NCI-H748 treated with DMSO at 0.1 percent for 48 hours (cell line): ENCODE measurements at regions not wholly inside any gene's neighbourhood (a gene's known extent, or its start where the extent isn't known, plus 50 kb on each side); places are given as distances from the start of the nearest gene placed in this dataset.

ENCODE experiments used
- DNase-seq: peaks from one replicate; lab custom pipeline; 2025; lab: John Stamatoyannopoulos, UW

GRCh38 chr18:55166260-55166598 lies 207.0 kb upstream of the CCDC68 start:
- DNase-seq, result no peak

DNA sequence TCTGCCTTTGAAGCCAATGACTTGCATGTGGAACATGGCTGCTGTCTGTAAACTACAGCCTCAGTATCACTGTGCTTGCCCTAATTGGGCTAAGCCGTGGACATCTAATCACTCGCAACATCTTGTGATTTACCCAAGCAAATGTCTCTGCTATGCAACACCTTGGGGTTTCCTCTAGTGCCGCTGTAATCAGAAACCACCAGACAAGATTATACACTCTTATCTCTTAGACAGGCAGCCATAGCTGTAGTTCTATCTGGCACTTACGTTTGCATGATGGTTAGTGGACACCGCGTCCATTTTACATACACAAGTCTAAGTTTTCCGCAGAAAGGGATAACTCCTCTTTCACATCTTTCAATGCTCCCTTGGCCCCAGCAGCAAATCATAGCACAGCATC lies 204.3 kb upstream of the CCDC68 start:
- no peak for DNase-seq

DNA sequence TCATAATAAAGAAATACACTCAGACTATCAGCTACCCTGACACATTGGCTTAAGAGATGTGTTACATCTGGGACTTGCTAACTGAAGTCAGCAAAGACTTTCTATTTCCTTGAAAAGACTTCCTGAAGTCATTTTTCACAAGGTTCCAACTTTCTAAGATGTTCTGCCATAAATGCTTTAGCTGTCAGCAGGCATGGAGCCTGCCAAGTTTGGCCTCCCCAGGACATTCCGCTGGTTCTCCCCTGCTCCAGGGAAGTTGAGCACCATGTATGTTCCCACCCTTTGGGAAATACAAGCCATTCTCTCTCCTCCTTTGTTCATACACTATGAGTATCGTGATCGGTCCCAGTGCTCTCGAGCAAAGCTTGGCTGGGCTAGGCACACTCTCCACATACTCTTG lies 202.7 kb upstream of the CCDC68 start:
- no peak for DNase-seq

GRCh38 chr18:55159027-55159426 lies 199.8 kb upstream of the CCDC68 start:
- no peak for DNase-seq

DNA sequence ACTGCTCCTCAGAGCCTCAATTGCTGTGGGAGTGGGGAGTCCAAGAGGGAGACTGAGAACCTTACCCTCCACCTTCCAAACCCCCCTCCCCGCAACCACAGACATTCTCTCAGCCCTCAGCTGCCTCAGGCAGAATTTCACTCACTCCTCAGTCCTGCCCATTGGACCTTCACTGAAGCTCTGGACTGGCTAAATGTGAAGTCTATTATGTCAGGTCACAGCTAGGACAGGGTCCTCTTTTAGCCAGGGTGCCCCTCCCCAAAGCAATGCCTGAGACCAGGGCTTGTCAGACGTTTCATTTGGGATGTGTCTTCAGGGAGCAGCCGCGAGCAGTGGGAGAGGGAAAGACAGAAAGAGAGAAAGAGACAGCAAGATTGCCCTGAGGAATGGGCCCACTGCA lies 199.3 kb upstream of the CCDC68 start:
- DNase-seq, result no peak

DNA sequence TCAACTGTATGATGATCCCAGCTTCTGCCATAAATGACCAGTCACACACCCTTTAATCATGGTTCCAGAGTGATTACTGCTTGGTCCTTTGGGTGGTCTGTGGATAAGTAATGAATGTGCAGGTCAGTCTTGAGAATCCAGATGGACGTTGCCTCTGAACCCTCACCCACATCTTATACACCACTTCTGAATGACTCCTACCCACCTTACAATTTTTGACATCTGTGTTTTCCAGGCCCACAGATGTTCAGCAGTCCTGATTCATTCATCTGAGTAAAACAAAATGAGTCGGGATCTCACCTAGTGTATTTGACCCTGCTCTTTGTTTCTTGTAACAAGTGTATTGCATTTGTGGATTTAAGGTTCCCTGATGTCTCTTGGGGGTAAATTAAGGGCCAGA lies 194.1 kb upstream of the CCDC68 start:
- DNase-seq, result no peak

GRCh38 chr18:55152801-55153200 lies 193.5 kb upstream of the CCDC68 start:
- no peak for DNase-seq

DNA sequence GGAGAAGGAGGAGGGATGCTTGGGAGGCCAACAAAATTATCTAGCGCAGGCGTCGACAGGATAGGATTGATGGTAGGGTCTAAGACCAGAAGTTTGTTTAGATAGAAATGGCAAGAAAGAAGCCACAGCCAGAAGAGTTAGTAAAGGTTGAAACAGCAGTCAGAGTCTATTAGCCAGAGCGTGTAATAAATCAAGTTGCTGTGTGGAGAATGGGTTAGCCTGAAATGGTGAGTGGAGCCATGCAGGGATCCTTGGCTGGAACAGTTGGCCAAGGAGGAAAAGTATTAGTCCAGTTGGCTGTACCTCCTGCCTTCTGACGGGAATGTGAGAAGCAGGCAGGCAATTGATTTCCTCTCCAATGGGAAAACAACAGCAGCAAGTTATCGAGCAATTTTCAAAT lies 190.7 kb upstream of the CCDC68 start:
- DNase-seq, result no peak

- DNase-seq, result no peak
Observed at GRCh38 chr18:55147791-55148190, 188.5 kb upstream of the CCDC68 start.

DNA sequence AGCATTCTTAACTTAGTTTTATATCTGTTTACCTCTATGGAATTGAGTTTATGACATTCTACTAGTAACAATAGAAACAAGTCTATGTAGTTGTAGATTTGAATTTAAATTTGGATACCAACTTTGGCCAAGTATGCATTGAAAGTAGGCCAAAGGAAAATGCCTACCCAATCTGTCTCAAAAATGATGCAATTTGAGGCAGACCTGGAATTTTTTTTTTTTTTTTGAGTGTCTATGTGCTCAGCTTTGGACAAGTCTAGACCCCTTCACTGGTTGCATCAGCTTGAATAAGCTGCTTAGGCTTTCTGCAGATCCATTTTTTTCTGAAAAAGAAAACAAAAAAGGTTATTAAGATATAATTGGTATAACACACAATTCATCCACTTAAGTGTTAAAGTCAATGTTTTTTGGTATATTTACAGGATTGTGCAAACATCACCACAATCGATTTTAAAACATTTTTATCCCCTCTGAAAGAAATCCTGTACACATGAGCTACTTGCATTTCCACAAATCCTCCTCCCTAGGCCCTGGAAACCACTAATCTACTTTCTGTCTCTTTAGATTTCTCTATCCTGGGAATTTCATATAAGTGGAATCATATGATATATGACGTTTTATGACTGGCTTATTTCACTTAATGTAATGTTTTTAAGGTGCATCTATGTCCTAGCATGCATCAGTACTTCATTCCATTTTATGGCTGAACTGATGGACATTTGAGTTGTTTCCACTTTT lies 185.1 kb upstream of the CCDC68 start:
- no peak for DNase-seq

DNA sequence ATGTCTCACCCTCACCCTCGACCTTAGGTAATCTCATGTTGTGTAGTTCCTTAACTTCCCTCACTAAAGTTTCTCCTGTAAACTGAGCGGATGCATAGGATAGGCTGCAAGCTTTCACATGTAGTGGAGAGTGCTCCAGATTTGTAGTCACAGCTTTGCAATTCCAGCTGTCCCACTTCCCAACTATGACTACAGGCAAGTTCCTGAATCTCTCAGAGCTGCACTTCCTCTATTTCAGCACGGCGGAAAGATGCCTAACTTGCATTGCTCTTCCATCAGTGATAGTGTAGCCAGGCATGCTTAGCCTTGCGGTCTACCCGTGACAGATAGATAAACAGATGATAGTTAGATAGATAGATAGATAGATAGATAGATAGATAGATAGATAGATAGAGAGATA lies 183.1 kb upstream of the CCDC68 start:
- no peak for DNase-seq

DNA sequence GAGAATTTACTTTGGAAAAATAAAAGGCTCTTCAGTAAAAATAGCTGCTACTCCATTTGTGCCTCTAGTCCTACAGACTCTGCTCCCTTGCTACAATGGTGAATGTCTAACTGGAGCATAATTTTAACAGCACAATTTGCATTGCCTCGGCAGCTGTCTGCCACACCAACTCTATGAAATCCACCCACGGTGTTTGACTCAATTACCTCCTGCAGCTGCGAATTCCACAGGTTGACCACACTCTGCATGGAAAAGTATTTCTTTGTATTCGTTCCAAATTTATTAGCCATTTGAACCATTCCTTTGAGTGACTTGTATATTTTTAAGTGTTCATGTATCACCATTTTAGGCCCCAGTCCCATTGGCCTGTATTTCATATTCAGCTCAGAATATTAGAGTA lies 182.1 kb upstream of the CCDC68 start:
- no peak for DNase-seq

DNA sequence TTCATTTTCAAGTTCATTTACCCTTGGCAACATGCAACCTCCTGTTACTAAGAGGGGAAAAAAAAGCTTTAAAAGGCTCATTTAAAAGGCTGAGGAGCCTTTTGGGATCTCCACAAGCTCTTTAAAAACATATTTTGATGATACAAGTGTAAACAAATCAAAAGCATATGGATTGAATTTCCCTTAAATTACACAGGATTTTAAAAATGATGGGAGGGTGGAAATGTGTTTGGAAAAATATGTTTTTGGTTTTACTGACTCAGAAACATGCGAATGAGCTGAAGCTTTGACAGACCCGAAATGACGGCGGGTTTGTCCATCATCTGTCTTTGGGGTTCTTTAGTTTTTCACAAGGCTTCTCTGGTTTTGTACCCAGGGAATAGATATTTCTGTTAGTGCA lies 180.6 kb upstream of the CCDC68 start:
- no peak for DNase-seq

- no peak for DNase-seq
Observed at GRCh38 chr18:55139307-55139706, 180.0 kb upstream of the CCDC68 start.

DNA sequence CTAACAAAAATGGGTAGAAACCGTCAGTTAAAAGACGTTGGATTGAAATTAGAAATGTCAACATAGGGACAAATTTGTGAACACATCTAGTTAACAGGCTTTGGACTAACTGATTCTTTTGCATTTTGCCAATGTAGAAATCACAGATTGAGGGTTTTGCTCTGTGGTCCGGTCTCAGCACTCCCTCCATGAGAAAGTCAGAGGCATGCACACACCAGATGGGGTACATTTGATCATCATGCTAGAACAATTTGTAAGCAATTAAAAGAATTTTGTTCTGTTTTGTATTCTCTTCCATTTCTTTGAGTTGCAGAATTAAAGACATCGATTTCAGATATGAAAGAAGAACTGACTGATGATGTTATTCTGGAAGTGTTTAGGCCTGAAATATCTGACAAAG lies 179.1 kb upstream of the CCDC68 start:
- no peak for DNase-seq

GRCh38 chr18:55137602-55138001 lies 178.3 kb upstream of the CCDC68 start:
- no peak for DNase-seq

- DNase-seq, result no peak
Observed at GRCh38 chr18:55136864-55137263, 177.6 kb upstream of the CCDC68 start.

DNA sequence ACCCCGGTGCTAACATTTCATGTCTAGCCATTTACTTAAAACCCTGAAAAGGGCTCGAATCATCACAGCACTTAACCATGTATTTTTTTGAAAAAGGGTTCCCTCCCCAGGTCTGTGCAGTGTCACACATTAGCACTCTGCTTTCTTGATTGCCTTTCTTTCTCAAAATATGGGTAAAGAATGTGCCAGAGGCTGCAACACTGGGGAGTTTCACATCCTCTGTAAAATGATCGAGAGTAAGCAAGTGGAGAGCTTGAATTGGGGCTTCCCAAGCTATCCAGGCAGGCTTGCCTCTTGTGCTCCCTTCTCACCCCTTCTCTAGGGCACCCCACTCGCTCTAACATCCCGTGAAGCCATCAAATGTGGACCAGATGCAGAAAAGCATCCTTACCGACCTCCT lies 177.0 kb upstream of the CCDC68 start:
- DNase-seq, result no peak

DNA sequence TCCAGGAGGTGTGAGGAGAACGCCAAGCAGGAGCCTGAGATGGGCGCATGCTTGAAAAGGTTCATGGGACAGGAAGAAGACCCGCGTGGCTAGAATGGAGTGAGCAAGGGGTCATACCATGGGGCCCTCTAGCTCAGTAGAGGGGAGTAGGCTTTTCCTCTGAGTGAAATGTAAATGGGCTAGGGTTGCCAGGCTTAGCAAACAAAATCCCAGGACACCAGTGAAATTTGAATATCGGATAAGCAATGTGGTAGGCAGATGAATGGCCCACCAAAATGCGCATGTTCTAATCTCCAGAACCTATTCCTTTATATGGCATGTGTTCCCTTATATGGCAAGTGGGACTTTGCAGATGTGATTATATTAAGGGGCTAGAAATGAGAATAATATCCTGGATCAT lies 174.1 kb upstream of the CCDC68 start:
- no peak for DNase-seq

DNA sequence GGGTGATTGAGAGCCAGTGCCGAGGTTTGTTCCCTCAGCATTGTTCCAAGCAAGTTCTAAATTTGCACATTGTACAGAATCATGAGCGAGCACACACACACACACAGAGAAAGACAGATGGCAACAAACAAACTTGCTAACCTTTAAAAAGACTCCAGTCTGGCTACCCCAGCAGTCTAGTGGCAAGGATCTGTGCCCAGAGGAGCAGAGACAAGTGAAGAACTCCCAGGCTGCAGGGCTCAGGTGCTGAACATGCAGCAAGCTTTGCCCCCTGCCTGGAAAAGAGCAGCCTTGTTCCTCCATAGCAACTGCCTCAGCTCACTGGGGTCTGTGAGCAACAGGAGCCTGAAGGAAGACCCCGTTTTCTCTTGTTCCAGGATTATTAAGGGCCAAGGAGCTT lies 169.2 kb upstream of the CCDC68 start:
- DNase-seq, result no peak

- DNase-seq, result no peak
Observed at GRCh38 chr18:55124078-55124763, 165.0 kb upstream of the CCDC68 start.

DNA sequence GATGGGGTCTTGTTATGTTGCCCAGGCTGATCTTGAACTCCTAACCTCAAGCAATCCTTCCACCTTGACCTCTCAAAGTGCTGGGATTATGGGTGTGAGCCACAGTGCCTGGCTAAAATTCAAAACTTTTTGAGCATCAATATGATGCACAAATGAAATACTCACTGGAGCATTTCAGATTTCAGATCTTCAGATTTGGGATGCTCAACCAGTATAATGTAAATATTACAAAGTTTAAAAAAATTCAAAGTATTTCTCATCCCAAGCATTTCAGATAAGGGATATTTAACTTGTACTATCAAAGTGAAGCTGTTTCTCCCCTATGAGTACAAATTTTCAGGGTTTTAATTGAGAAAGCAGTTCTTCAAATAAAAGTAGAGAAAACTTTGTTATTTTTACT lies 164.1 kb upstream of the CCDC68 start:
- no peak for DNase-seq

DNA sequence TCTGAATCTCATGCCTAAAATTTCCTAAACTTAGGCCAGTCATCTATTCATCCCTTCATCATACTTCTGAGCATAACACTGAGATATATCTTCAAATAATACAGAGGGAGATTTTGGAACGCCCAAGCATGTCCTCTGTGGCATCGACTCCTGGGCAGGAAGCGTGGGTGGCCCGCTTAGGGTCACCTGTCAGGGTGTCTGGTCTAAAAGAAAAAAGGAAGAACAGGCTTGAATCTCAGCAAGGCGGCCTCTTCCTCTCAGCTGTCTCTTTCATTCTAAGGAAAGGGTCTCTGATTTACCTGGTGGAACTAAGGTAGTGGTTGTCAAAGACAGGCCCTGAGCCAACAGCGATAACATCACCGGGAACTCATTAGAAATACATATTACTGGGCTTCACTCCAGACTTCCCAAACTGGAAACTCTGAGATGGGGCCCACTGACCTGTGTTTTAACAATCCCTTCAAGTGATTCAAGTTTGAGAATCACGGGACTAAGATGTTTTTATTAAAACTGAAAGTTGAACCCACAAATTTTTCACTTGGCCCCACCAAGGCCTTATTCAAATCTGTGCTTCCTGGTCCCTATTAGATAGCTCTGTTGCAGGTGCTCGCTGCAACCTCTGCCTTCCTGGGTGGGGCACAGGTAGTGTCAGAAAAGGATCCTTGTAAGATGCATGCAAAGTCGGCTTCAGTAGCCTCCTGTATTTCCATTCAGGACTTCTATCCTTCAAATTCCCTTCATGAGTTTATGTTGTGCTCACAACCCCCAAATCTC lies 162.3 kb upstream of the CCDC68 start:
- no peak for DNase-seq
